ENCODE measurements at regions not wholly inside any gene's neighbourhood (a gene's known extent, or its start where the extent isn't known, plus 50 kb on each side); places are given as distances from the start of the nearest gene placed in this dataset.

DNA sequence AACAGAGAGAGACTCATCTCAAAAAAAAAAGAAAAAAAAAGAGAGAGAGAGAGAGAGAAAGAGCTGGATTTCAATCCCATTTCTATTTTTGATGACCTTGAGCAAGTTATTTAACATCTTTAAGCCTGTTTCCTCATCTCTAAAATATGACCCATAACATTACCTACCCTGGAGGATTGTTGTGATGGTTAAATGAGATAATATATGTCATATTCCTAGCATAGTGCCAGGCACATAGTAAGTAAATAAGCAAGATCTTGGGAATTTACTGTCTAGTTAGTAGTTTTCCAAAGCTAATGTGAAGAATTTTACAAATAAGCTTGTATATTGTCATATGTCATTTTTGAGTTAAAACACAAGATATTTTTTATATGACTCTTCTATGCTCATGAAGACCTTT is 236.5 kb downstream of the PHLDA1 start:
- Histone ChIP-seq H3K27me3 (ENCODE audit: control insufficient read depth in 1 of 2, insufficient read depth in 2 of 2, low read length in 2 of 2) (no peaks in the 10 kb centered on the region), H3K9ac (ENCODE audit: insufficient read depth, low read depth, low read length) (no peak overlapping the region), H2AFZ (ENCODE audit: low read length) (no peak overlapping the region), H3K9me3 (ENCODE audit: low read length) (no peaks in the 10 kb centered on the region), H3K4me2 (ENCODE audit: low read depth, low read length) (no peak overlapping the region), H3K36me3 (replicated peaks in 1 of 2; ENCODE audit: control insufficient read depth in 1 of 2, insufficient read depth in 2 of 2, low read length in 2 of 2) (no peaks in the 10 kb centered on the region), H3K27ac (ENCODE audit: extremely low read length, insufficient read depth, low read length) (no peak overlapping the region), H3K79me2 (ENCODE audit: insufficient read depth, low read length) (no peaks in the 10 kb centered on the region), H4K20me1 (ENCODE audit: insufficient read depth, low read length) (no peaks in the 10 kb centered on the region), H3K4me3 (replicated peaks in 1 of 3; ENCODE audit: insufficient read depth in 1 of 3, low read depth in 2 of 3, low read length in 3 of 3) (no peak overlapping the region), H3K4me1 (ENCODE audit: insufficient read depth, low read length) (peaks cover 20% of the 10 kb centered on the region)
- DNase-seq (ENCODE audit: low spot score): no peak
- no peak for ATAC-seq
- in situ Hi-C loops (cut with HindIII; ENCODE audit: extremely low pct_ligation_motif_present, low pct_unique_long_range_greater_than_20kb): no loop called here
- CTCF ChIA-PET (ENCODE audit: low intra/inter-chr PET ratio, low total read pairs): no interaction called here
- BruUV-seq (replicated peaks): no TSS peak
- POLR2A ChIA-PET: no interaction called here
- no peak for FAIRE-seq
- no peak for TF ChIP-seq ZFP1 (CRISPR knock-in tag; IDR thresholded peaks at IDR 0.05)
- no peak for TF ChIP-seq ZMYM4 (CRISPR knock-in tag; IDR thresholded peaks at IDR 0.05)
- TF ChIP-seq ZNF441 (CRISPR knock-in tag; IDR thresholded peaks at IDR 0.05; ENCODE audit: borderline replicate concordance): no peak
- no peak for TF ChIP-seq PHF20 (CRISPR knock-in tag; IDR thresholded peaks at IDR 0.05)
- TF ChIP-seq, protein P1, sequence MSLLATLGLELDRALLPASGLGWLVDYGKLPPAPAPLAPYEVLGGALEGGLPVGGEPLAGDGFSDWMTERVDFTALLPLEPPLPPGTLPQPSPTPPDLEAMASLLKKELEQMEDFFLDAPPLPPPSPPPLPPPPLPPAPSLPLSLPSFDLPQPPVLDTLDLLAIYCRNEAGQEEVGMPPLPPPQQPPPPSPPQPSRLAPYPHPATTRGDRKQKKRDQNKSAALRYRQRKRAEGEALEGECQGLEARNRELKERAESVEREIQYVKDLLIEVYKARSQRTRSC (CRISPR knock-in tag; IDR thresholded peaks at IDR 0.05; ENCODE audit: low read depth): no peak
- TF ChIP-seq, protein P2, sequence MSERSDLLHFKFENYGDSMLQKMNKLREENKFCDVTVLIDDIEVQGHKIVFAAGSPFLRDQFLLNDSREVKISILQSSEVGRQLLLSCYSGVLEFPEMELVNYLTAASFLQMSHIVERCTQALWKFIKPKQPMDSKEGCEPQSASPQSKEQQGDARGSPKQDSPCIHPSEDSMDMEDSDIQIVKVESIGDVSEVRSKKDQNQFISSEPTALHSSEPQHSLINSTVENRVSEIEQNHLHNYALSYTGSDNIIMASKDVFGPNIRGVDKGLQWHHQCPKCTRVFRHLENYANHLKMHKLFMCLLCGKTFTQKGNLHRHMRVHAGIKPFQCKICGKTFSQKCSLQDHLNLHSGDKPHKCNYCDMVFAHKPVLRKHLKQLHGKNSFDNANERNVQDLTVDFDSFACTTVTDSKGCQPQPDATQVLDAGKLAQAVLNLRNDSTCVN (CRISPR knock-in tag; IDR thresholded peaks at IDR 0.05; ENCODE audit: borderline replicate concordance): no peak
- TF ChIP-seq HNRNPK (IDR thresholded peaks at IDR 0.05; ENCODE audit: low read depth, low read length, poor library complexity, severe bottlenecking): no peak
- no peak for TF ChIP-seq REPIN1 (CRISPR knock-in tag; IDR thresholded peaks at IDR 0.05; ENCODE audit: borderline replicate concordance, low read depth)
- TF ChIP-seq MTA3 (CRISPR knock-in tag; IDR thresholded peaks at IDR 0.05): no peak
- no peak for TF ChIP-seq ZNF772 (CRISPR knock-in tag; IDR thresholded peaks at IDR 0.05)
- TF ChIP-seq ZNF709 (CRISPR knock-in tag; IDR thresholded peaks at IDR 0.05): no peak
- TF ChIP-seq, protein P3, sequence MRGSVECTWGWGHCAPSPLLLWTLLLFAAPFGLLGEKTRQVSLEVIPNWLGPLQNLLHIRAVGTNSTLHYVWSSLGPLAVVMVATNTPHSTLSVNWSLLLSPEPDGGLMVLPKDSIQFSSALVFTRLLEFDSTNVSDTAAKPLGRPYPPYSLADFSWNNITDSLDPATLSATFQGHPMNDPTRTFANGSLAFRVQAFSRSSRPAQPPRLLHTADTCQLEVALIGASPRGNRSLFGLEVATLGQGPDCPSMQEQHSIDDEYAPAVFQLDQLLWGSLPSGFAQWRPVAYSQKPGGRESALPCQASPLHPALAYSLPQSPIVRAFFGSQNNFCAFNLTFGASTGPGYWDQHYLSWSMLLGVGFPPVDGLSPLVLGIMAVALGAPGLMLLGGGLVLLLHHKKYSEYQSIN (CRISPR knock-in tag; IDR thresholded peaks at IDR 0.05; ENCODE audit: borderline replicate concordance): no peak
- TF ChIP-seq SCMH1 (CRISPR knock-in tag; IDR thresholded peaks at IDR 0.05; ENCODE audit: borderline replicate concordance): no peak
- TF ChIP-seq, protein P4, sequence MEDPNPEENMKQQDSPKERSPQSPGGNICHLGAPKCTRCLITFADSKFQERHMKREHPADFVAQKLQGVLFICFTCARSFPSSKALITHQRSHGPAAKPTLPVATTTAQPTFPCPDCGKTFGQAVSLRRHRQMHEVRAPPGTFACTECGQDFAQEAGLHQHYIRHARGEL (CRISPR knock-in tag; IDR thresholded peaks at IDR 0.05): no peak
- intact Hi-C loops (cut with micrococcal nuclease; ENCODE audit: unreplicated experiment): no loop called here
